Sigmoid colon (tissue), 4 donors: ENCODE measurements at regions not wholly inside any gene's neighbourhood (a gene's known extent, or its start where the extent isn't known, plus 50 kb on each side); places are given as distances from the start of the nearest gene placed in this dataset.

Experiments
- EP300 ChIP-seq, 4 donors: sonication (generic); formaldehyde crosslinking; IDR thresholded peaks; one replicate each; pipeline ENCODE4 v1.6.1; 2017; ENCODE audit warnings: antibody characterized with exemption in 4 of 4
- POLR2A ChIP-seq, 2 donors: fragments of 450-650 bp; IDR thresholded peaks; one replicate each; pipeline ENCODE4 v1.6.1; 2016; ENCODE audit warnings: antibody characterized with exemption in 2 of 2, mild to moderate bottlenecking in 2 of 2, moderate library complexity in 2 of 2
- POLR2AphosphoS5 ChIP-seq, 4 donors: sonication (generic); formaldehyde crosslinking; IDR thresholded peaks; one replicate each; pipeline ENCODE4 v1.6.1; 2017; ENCODE audit warnings: antibody characterized with exemption in 4 of 4
- TF ChIP-seq, protein P1 (sequence below), 4 experiments: fragments of 450-650 bp in 3 of 4; fragments of 200-600 bp in 1 of 4; IDR thresholded peaks; one replicate each; pipeline ENCODE4 v1.5.1; 2016 to 2019; ENCODE audit warnings: antibody characterized with exemption in 4 of 4, mild to moderate bottlenecking in 3 of 4, moderate library complexity in 2 of 4

DNA sequence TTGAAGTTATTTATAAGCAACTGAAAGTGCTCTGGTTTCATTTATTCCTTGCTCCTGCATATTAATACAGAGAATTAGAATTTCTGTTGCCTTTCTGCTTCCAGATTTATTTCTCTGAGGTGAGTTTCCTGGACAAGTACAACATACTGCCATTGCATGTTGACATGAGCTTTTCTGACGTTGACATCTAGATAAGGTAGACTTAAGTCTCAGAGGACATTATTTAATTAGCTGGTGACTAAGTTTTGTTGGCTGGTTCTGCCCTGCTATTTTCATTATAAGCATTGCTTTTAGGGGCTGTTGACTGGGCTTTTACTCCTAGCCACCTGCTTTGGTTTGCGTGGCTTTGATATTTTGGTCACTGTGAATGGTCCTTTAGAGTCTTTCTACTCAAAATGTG is 282.9 kb upstream of the SPRED2 start:
- TF ChIP-seq POLR2A (IDR thresholded peaks at IDR 0.05) (no peak), POLR2AphosphoS5 (IDR thresholded peaks at IDR 0.05) (no peak), EP300 (IDR thresholded peaks at IDR 0.05) (no peak)
- TF ChIP-seq, protein P1, sequence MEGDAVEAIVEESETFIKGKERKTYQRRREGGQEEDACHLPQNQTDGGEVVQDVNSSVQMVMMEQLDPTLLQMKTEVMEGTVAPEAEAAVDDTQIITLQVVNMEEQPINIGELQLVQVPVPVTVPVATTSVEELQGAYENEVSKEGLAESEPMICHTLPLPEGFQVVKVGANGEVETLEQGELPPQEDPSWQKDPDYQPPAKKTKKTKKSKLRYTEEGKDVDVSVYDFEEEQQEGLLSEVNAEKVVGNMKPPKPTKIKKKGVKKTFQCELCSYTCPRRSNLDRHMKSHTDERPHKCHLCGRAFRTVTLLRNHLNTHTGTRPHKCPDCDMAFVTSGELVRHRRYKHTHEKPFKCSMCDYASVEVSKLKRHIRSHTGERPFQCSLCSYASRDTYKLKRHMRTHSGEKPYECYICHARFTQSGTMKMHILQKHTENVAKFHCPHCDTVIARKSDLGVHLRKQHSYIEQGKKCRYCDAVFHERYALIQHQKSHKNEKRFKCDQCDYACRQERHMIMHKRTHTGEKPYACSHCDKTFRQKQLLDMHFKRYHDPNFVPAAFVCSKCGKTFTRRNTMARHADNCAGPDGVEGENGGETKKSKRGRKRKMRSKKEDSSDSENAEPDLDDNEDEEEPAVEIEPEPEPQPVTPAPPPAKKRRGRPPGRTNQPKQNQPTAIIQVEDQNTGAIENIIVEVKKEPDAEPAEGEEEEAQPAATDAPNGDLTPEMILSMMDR (IDR thresholded peaks at IDR 0.05), result no peak
